ENCODE measurements at regions not wholly inside any gene's neighbourhood (a gene's known extent, or its start where the extent isn't known, plus 50 kb on each side); places are given as distances from the start of the nearest gene placed in this dataset.
A peak's percentile ranks its signal among the peaks of the same experiment; 100 is the strongest.

DNA sequence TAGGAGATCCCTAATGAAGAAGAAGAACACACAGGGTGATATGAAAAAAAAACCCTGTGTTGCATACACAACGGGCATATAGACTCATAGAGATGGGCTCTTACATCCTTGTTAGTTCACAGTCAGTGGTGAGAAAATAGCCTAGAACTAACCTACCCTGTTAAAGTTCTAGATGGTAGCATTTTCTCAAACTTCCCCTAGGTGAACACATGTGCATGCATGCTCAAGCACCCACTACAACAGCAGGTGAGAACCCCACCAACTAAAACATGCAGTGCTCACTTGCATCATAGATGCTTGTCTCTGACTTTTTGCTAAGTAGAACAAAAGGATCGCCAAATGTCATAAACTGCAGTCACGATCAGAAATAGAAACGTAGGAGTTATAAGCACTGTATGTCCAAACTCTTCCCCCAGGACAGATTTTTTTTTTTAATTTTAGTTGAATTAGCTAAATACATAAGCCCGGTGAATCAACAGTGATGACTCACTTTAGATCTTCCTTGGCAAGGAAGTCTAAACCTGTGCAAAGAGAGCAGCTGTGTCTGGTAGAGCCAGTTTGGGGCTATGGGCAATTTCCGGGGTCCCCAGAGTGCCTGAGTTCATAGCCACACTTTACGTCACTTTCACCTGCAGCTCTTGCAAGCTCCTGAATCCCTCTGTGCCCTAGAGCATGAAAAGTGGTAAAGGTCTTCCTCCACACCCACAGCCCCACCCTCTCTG lies 96.2 kb upstream of the SEMA6D start:
- TF ChIP-seq, protein P1, sequence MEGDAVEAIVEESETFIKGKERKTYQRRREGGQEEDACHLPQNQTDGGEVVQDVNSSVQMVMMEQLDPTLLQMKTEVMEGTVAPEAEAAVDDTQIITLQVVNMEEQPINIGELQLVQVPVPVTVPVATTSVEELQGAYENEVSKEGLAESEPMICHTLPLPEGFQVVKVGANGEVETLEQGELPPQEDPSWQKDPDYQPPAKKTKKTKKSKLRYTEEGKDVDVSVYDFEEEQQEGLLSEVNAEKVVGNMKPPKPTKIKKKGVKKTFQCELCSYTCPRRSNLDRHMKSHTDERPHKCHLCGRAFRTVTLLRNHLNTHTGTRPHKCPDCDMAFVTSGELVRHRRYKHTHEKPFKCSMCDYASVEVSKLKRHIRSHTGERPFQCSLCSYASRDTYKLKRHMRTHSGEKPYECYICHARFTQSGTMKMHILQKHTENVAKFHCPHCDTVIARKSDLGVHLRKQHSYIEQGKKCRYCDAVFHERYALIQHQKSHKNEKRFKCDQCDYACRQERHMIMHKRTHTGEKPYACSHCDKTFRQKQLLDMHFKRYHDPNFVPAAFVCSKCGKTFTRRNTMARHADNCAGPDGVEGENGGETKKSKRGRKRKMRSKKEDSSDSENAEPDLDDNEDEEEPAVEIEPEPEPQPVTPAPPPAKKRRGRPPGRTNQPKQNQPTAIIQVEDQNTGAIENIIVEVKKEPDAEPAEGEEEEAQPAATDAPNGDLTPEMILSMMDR (conservative IDR thresholded peaks at IDR 0.05; ENCODE audit: low read depth, low read length), result 0 out of 2 replicates have a peak, but pooled peaks have one; percentile 9
- TF ChIP-seq EZH2phosphoT487 (IDR thresholded peaks at IDR 0.05; ENCODE audit: borderline replicate concordance, low read length), result no peak
- TF ChIP-seq EZH2 (IDR thresholded peaks at IDR 0.05; ENCODE audit: low read length, unreplicated experiment), result no peak

Measured in PC-3 (cell line).